SKM-1 (cell line): ENCODE measurements at regions not wholly inside any gene's neighbourhood (a gene's known extent, or its start where the extent isn't known, plus 50 kb on each side); places are given as distances from the start of the nearest gene placed in this dataset.
A peak's percentile ranks its signal among the peaks of the same experiment; 100 is the strongest.
"Not testable (repeated sequence)": the region's sequence is repeated elsewhere in the genome, so short reads cannot be mapped to it uniquely, and the experiment has no call there.

Source experiments
- DNase-seq: peaks from one replicate; lab custom pipeline; 2025; ENCODE audit not compliant: unreplicated experiment; lab: John Stamatoyannopoulos, UW

DNA sequence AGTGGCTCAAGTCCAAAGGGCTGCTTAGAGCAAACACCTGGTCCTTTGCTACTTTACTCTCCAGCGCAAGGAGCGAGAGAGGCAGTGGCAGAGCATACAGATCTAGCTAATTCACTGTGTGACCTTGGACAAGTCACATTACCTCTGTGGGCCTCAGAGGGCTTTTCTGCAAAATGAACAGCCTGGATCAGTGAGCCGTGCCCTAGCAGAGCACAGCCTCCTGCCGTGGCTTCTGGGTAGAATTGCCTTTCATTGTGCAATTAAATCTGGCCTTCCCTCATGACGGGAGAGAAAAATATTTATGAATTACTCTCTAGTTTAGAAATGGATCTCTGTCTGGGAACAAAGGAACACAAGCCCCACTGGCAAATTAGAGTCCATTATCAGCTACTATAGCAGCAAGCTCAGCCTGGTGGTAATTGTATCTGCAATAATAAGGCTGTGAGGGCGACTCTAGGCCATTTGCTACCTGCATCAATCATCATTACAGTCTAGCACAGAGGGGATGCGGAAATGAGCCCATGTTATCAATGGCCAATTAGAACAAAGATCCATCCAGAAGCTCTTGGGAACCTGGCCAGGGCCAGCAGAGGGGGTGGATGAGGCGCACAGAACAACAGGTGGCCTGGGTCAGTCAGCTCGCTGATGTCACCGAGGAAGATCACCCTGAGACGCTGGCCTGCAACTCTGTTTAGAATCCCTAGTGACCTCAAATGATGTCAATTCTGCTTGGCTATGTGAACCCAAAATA is 114.2 kb upstream of the LY86 start:
- DNase-seq: no peak

DNA sequence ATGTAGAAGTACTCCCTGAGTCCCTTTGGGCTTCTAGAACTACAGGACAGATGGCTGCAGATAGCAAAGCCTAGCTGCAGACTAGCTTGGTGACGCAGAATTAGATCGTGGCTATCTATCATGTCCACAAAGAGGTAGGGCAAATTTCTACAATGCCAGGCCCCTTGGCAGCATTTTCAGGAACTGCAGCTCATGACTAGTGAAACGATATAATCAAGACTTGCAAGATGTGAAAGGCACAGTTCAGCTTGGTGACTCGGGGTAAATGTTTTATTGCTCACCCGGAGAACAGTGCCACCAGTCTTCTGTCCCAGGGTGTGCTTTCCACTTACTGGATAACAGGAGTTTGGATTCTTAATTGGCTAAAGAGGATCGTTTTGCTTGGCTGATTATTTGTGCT is 108.7 kb upstream of the LY86 start:
- DNase-seq: no peak

DNA sequence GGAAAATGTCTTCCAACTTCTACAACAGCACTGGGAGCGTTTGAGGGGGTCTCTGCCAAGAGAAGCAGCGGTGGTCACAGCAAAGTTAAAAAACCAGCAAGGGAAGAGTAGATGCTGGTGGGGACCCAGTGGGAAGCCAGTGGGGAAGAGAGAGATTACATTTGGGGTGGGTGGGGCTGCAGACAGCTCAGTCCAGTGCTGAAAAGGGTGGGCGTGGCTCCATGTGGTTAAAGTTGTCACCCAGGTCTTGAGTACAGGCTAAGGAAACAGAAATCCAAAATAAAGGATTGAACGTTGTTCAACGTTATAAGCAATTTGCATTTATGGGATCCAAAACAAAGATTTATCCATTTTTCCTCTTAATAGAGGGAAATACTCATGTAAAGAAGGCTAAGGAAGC is 106.3 kb upstream of the LY86 start:
- no peak for DNase-seq

DNA sequence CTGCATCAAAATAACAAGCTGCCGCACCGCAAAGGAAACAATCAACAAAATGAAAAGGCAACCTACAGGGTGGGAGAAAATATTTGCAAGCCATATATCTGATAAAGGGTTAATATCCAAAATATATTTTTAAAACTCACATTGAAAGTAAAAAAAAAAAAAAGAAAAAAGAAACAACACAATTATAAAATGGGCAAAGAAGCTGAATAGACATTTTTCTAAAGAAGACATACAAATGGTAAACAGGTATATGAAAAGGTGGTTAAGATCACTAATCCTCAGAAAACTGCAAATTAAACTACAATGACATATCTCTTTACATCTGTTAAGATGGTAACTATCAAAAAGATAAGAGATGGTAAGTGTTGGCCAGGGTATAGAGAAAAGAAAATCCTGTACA is 105.4 kb upstream of the LY86 start:
- no peak for DNase-seq

DNA sequence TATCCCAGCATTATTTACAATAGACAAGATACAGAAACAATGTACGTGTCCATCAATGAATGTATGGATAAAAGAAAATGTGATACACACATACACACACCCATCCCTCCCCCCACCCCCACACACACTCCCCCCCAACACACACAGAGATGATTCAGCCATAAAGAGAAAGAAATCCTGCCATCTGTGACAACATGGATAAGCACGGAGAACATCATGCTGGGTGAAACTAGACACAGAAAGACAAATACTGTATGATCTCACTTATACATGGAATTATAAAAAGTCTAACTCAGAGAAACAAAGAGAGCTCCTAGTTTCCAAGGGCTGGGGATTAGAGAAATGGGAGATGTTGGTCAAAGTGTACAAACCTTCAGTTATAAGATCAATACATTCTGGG is 104.8 kb upstream of the LY86 start:
- no peak for DNase-seq

DNA sequence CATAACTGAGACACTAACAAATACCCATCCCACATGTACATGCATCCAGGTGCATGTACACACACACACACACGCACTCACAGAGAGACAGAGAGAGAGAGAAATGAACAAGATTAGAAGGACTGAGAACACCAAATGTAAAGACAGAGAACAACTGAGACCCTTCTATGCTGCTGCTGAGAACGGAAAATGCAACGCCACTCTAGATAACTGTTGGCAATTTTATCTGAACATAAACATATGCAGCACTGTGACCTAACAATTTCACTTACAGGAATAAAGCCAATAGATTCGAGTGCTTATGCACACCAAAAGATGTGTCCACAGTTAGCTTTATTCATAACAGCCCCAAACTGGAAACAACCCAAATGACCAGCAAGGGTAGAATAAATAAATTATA is 103.8 kb upstream of the LY86 start:
- no peak for DNase-seq

DNA sequence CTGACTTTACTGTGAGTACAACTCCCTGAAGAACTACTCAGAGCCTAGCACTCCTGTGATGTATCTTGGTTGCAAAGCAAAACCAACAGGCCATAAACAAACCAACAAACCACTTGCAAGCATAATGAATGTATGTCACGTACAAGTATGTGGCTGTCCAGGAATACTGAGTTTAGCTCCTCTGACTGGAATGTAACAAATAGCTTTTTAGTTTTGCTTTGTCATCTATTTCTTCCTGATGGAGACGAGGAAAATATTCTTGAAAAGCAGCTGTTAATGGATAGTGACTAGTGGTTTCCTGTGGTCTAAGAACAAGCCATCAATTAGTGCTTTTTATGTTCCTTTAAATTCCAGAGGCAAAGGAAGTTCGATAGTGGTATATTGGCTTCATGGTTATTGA is 101.9 kb upstream of the LY86 start:
- DNase-seq: no peak

DNA sequence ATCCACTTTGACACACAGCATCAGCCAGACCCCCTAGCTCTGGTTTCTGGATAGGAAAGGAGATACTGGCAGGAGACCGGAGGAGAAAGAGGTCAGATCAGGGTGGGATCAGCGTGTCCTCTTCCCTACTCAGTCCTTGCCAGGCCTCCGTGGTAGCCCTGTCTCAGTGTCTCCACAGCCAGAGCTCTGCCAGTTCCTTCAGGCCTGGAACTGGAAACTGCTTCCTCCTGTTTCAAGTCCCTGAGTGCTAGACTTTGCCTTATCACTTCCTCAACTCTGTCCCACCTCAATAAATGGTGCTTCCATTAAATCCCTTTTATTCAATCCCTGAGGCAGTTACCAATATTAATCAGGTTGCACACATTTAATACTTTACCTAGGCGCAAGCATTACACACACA is 96.8 kb upstream of the LY86 start:
- no peak for DNase-seq

DNA sequence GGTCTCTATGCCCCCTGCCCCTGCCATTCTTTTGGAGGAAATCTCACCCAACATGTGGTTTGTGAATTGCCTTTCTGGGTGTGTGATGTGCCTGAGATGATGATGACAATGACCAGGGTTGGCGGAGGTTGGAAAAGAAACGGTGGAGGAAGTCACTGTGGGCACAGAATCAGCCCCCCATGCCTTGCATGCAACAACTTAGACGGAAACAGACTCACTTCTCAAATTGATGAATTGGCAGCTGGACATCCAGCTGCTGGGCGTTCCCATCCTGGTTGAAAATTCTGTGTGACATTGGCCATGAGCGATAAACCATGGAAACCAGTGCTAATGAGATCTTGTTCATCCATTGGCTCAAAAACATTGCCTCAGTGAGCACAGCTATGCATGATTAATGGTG is 95.8 kb upstream of the LY86 start:
- no peak for DNase-seq

DNA sequence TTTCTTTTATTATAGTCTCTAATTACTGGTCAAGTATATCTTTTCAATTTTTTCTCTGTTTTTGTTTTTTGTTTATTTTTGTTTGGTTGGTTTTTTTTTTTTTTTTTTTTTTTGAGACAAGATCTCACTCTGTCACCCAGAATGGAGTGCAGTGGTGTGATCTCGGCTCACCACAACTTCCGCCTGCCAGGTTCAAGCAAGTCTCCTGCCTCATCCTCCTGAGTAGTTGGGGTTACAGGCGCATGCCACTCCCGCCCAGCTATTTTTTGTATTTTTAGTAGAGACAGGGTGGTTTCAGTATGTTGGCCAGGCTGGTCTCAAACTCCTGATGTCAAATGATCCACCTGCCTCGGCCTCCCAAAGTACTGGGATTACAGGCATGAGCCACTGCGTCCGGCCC is 94.4 kb upstream of the LY86 start:
- not testable (repeated sequence) for DNase-seq

DNA sequence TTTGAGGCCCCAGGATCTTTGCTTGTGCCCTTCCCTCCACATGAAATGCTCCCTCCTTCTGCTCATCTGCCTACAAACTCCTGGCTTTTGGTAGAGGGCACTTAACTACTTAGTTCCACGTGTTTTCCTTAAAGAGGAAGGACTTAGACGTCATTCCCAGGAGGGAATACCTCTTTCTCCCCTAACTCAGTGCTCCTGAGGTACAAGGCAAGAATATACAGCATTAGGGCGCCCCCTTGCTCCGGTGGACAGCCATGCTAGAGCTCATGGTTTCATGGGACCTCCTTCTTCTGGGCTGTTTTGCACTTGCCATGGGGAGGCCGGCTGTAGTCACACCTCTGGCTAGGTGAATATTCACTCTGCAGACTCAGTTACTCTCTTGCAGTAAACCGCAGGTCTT is 93.8 kb upstream of the LY86 start:
- peak; percentile 15 for DNase-seq

DNA sequence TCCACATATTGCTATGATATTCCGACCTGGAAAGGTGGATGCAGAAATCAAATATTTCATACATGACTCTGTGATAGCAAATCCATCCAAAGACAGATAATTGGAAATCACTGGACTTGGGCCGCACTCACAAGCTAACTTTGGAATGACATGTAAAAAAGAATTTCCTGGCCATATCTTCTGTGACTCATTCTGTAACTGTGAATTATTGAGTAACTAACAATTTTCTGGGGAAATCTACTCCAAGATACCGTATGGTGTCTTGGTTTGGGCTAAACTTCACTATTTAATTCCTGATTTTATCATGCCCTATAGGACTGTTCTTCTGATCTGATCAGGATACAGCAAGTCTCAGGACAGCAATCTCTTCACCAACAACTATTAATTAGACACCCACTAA is 92.7 kb upstream of the LY86 start:
- no peak for DNase-seq

DNA sequence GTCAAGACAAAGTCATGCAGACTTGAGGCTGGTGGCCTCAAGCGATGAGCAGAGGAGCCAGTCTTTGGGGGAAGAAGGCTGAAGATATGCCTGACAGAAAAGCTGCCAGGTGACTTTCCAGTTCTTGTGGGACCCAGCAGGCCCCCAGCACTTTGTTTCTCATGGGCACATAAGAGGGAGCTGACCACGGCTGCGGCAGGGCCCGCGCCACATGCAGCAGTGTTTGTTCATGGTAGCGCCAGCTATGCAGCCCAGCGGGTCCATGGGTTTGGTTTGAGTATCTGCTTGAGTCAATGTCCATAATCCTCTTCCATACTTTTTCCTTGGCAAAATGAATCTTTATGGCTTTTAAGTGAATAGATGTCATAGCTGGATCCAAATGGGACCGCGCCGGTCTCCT is 91.0 kb upstream of the LY86 start:
- no peak for DNase-seq

DNA sequence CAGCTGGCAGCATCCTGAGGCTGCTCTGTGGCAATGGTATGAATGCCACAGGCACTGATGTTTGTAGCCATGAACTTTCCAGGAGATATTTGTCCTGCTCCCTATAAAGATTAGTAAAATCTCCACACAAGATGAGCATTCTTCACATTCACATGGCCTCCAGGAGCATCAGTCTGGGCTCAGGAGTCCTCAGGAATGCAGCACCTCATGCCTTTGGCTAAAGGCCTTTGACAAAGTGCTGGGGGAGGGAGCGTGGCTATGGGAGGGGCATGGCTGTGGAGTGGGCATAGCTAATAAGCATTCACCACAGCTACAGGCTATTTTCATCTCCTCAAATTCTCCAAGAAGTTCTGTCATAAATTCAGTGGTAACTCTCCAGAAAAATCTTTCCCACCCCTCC is 90.5 kb upstream of the LY86 start:
- DNase-seq: no peak

DNA sequence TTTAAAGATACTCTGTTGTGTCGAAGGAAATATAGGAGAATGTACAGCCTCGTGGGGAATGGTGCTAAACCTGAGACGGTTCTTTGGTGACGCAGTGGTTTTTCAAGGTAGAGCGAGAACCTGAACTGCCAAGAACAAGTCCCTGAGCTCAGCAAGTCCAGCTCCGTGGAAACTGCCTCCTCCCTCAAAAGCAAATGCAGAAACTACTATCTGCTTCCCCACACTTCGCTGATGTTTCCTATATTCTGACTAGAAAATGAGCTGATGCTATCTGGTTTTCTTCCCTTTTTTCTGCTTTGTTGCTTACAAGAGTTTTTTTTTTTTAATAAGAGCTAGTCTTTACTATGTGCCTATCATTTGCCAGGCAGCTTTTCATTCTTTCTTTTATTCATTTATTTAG is 85.3 kb upstream of the LY86 start:
- DNase-seq: no peak

DNA sequence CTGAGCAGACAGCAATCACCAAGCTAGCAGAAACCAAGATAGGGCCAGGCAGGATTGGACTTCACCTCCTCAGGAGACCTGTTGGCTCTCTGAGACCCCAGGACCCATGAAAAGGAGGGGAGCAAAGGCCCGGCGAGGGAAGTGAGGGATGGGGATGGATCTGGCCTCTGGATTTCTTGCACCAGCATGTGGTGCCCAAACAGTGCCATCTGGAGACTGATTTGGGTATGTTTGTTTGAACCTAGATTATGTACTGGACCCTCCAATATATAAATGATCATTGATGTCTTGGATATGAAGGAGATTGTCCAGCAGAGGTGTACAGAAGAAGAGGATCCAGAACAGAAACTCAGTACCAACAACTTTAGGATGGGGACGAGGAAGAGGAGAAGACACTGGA is 83.4 kb upstream of the LY86 start:
- DNase-seq: no peak

DNA sequence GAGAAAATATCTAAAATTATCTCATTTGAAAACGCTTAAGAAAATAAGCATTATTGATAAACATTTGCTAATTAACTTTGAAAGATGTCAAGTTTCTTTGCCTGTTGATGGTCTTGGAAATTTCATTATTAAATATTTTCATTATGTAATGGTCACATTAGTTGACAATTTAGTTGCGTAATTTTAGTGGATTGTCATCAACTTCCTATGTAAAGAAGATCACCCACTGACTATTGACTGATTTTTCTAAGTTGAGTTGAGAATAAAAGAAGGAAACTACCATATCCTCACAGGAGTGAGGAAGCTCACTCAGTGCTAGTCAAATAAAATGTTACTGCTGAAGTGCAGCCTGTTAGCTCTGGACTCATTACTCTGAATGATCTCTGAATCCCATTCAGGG is 79.9 kb upstream of the LY86 start:
- DNase-seq: no peak

DNA sequence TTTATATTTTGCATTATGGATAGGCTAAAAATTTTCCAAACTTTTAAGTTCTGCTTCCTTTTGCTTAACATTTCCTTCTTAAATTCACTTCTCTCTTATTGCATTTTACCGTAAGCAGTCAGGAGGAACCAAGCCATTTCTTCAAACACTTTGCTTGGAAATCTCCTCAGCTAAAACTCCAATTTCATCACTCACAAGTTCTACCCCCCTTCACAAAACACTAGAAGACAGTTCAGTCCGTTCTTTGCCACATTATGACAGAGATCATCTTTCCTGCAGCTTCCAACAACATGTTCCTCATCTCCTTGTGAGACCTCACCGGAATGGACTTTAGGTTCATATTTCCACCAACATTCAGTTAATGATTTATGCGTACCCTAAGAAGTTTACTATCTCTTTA is 79.2 kb upstream of the LY86 start:
- no peak for DNase-seq

DNA sequence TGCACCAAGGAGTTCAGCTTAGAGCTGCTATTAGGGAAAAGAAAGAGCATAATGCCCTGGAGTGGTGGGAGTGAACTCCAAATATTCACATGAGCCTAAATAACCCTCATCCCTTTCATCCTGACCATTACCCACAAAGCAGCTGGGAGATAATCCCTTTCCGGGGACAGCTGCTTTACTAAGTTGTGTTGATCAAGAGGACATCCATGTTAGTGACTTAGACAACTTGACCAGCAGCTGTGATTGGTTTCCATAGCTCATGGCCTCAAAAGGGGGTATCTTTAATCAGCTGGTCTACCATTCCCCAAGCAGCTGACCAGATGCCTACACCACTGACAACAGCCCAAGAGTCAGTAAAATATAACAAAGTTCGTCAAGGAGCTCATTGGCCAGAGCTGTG is 75.8 kb upstream of the LY86 start:
- DNase-seq: no peak

DNA sequence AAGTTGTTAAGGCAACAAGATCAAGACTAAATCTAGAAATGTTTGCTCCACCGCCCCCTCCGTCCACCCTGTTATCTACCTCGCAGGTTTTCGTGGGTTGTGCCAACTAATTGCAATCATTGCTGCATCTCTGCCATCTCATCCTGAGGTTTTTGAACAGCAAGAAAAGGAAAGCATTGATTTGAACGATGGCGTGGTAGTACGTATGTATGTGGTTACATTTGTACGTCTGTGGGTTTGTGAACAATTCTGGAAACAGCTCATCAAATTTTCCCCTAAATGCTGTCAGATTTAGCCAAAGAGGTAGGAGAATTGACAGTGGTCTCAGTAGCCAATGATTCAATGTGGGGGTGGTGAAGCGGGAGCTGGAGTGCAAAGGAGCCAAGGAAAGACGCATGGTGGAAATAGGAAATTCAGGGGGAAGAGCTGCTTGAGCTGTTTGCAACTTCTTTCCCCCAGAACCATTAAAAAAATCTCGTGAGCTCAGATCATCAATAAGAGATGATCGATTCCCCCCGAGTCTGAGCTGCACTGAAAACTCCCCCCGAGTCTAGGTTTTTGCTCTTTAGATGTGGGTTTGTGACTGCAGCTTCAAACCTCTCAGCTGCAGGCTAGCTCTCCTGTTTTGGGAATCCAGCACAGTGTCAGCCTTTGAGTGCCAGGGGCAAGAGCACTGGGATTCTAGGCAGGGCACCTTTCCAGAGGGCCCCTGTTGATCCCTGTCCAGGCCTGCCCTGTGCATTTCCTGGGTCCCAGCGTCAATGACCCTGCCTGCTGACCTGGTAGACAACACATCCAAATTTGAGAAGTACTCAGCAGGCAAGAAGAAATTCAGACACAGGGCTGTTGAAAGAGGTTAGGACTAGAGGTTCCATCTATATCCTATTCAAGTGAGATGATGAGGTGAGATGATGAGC is 72.6 kb upstream of the LY86 start:
- no peak for DNase-seq

DNA sequence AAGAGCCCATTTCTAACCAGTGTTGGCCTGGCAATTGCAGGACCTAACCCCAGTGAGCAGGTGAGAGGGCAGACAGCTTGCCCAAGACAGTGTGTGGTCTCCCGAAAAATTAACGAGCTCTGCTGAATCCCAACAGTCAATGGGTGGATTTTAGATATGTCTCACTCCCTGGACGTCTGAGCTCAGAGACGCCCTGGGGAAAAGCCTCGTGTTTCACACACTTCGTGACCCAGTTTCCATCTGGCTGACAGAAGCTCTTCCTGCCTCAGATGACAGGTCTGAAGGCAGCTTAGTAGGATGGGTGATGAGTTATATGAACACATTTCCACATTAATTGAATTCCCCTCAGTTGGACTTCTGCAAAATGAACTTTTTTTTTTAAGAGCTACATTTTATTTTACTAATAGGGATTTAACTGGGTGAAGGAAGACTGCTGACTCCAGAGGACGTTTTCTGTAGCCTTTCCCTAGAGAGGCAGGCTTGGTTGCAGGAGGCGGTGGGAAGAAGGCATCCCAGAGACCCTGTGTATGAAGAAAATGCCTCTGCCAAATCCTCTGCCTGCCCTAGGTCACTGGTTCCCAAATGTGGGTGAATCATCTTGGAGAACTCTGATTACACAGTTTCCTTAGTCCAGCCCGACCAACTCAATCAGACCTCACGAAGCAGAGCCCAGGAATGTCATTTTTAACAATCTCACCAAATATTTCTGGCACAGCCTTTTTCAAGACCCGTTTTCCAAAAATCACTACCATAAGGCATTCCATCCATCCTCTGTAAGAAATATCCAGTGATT is 71.7 kb upstream of the LY86 start:
- DNase-seq: no peak
